Breast epithelium (tissue), 3 donors: ENCODE measurements at regions not wholly inside any gene's neighbourhood (a gene's known extent, or its start where the extent isn't known, plus 50 kb on each side); places are given as distances from the start of the nearest gene placed in this dataset.

Experiments used
- POLR2A ChIP-seq: fragments of 450-650 bp; IDR thresholded peaks from one replicate; pipeline ENCODE4 v1.6.1; 2016; ENCODE audit warnings: antibody characterized with exemption, mild to moderate bottlenecking, moderate library complexity
- TF ChIP-seq, protein P1 (sequence below), 3 donors: fragments of 450-650 bp; IDR thresholded peaks; one replicate each; pipeline ENCODE4 v1.5.1; 2016 to 2017; ENCODE audit warnings: antibody characterized with exemption in 3 of 3, mild to moderate bottlenecking in 3 of 3, moderate library complexity in 3 of 3

- no peak for TF ChIP-seq POLR2A
- TF ChIP-seq, protein P1, sequence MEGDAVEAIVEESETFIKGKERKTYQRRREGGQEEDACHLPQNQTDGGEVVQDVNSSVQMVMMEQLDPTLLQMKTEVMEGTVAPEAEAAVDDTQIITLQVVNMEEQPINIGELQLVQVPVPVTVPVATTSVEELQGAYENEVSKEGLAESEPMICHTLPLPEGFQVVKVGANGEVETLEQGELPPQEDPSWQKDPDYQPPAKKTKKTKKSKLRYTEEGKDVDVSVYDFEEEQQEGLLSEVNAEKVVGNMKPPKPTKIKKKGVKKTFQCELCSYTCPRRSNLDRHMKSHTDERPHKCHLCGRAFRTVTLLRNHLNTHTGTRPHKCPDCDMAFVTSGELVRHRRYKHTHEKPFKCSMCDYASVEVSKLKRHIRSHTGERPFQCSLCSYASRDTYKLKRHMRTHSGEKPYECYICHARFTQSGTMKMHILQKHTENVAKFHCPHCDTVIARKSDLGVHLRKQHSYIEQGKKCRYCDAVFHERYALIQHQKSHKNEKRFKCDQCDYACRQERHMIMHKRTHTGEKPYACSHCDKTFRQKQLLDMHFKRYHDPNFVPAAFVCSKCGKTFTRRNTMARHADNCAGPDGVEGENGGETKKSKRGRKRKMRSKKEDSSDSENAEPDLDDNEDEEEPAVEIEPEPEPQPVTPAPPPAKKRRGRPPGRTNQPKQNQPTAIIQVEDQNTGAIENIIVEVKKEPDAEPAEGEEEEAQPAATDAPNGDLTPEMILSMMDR (IDR thresholded peaks at IDR 0.05), result no peak
These were observed 791.3 kb downstream of the PLCL1 start for GRCh38 chr2:198595721-198596120.
